Endothelial cell of umbilical vein (primary cell): ENCODE measurements at regions not wholly inside any gene's neighbourhood (a gene's known extent, or its start where the extent isn't known, plus 50 kb on each side); places are given as distances from the start of the nearest gene placed in this dataset.
A peak's percentile ranks its signal among the peaks of the same experiment; 100 is the strongest.

Source experiments
- BruUV-seq: library from RNA; stranded (reverse); fragments of 400-500 nt; replicated peaks from 2 replicates; lab custom pipeline; 2021; lab: Mats Ljungman, UMichigan
- CTCF ChIA-PET: fragments of 300-600, 350-600 bp; sonication (Branson Sonifier 250); formaldehyde crosslinking; loops from one replicate; lab custom pipeline; 2021; ENCODE audit warnings: antibody characterized with exemption, inconsistent platforms; lab: Charles Lee
- POLR2A ChIA-PET: fragments of 300-600, 350-600 bp; sonication (Branson Sonifier 250); formaldehyde crosslinking; loops from one replicate; lab custom pipeline; 2021; ENCODE audit warnings: antibody characterized with exemption, inconsistent platforms; lab: Charles Lee
- DNase-seq: peaks from one replicate; pipeline ENCODE4 v3.0.0-alpha.2; 2011; ENCODE audit warnings: low read depth, low spot score
- FAIRE-seq: peaks from 2 replicates; lab custom pipeline; 2011; peaks lifted over from hg19 to GRCh38; lab: Jason Lieb, UNC
- H2AFZ ChIP-seq: 2 replicates; pipeline ENCODE4 v1.6.0; 2012; ENCODE audit warnings: low read depth, low read length, control low read depth, inconsistent platforms
- H3K27ac ChIP-seq: 2 replicates; pipeline ENCODE4 v1.5.1; 2011; ENCODE audit warnings: low read depth, mild to moderate bottlenecking, control low read depth, low read length, moderate library complexity; ENCODE audit not compliant: insufficient read depth
- H3K27me3 ChIP-seq, 2 experiments: 2 replicates each; pipeline versions ENCODE4 v1.6.0 to v1.6.1; 2011; ENCODE audit warnings: low read length in 2 of 2, mixed read lengths in 1 of 2; ENCODE audit not compliant: control insufficient read depth in 2 of 2, insufficient read depth in 2 of 2
- H3K36me3 ChIP-seq, 2 experiments: 2 replicates in 1 of 2; 3 replicates in 1 of 2; pipeline ENCODE4 v1.5.1; 2011; ENCODE audit warnings: low read length in 2 of 2, mild to moderate bottlenecking in 1 of 2, moderate library complexity in 1 of 2; ENCODE audit not compliant: control insufficient read depth in 2 of 2, insufficient read depth in 2 of 2; ENCODE audit errors: extremely low read depth in 1 of 2
- H3K4me1 ChIP-seq: 3 replicates; pipeline ENCODE4 v1.5.1; 2011; ENCODE audit warnings: mild to moderate bottlenecking, low read length; ENCODE audit not compliant: control insufficient read depth, insufficient read depth; ENCODE audit errors: extremely low read depth
- H3K4me2 ChIP-seq: 2 replicates; pipeline ENCODE4 v1.6.1; 2011; ENCODE audit warnings: low read length, control low read depth, mixed read lengths; ENCODE audit not compliant: insufficient read depth
- H3K4me3 ChIP-seq, 3 experiments: fragments of 200-600 bp in 1 of 3; sonication (generic), shearing (Covaris generic) in 1 of 3; replicated peaks in 1 of 3; 2 replicates each; pipeline ENCODE4 v1.5.1; 2011 to 2016; ENCODE audit warnings: control low read depth in 3 of 3, low read length in 3 of 3, mild to moderate bottlenecking in 2 of 3, inconsistent platforms in 1 of 3, low read depth in 1 of 3, moderate library complexity in 1 of 3; ENCODE audit not compliant: insufficient read depth in 1 of 3
- H3K79me2 ChIP-seq: 2 replicates; pipeline ENCODE4 v1.6.0; 2012; ENCODE audit warnings: low read length, inconsistent platforms; ENCODE audit not compliant: control insufficient read depth, insufficient read depth
- H3K9ac ChIP-seq: replicated peaks from 2 replicates; pipeline ENCODE3; 2011; ENCODE audit warnings: low read length, control low read depth; ENCODE audit not compliant: insufficient read depth; ENCODE audit errors: extremely low read depth
- H3K9me1 ChIP-seq: replicated peaks from 3 replicates; pipeline ENCODE4 v1.6.0; 2011; ENCODE audit warnings: mild to moderate bottlenecking, low read length; ENCODE audit not compliant: control insufficient read depth, insufficient read depth; ENCODE audit errors: extremely low read depth
- H3K9me3 ChIP-seq: replicated peaks from 2 replicates; pipeline ENCODE4 v1.5.1; 2012; ENCODE audit warnings: low read length, inconsistent platforms; ENCODE audit not compliant: control insufficient read depth, insufficient read depth
- H4K20me1 ChIP-seq: replicated peaks from 2 replicates; pipeline ENCODE3; 2011; ENCODE audit warnings: mild to moderate bottlenecking, low read length; ENCODE audit not compliant: control insufficient read depth, insufficient read depth; ENCODE audit errors: extremely low read depth
- EZH2 ChIP-seq: IDR thresholded peaks from 2 replicates; pipeline ENCODE4 v1.6.1; 2012; ENCODE audit warnings: borderline replicate concordance, low read depth, mild to moderate bottlenecking, moderate library complexity, low read length, inconsistent platforms; ENCODE audit not compliant: severe bottlenecking
- FOS ChIP-seq: IDR thresholded peaks from 2 replicates; pipeline ENCODE4 v1.6.1; 2011; ENCODE audit warnings: mild to moderate bottlenecking, low read length, moderate library complexity, borderline replicate concordance; ENCODE audit not compliant: insufficient read depth
- GATA2 ChIP-seq: IDR thresholded peaks from 2 replicates; pipeline ENCODE4 v1.7.0; 2011; ENCODE audit warnings: low read depth, mild to moderate bottlenecking, moderate library complexity, mixed read lengths, low read length; ENCODE audit not compliant: insufficient read length, insufficient read depth
- JUN ChIP-seq: IDR thresholded peaks from 2 replicates; pipeline ENCODE4 v1.6.1; 2011; ENCODE audit warnings: borderline replicate concordance, low read depth; ENCODE audit not compliant: insufficient read length, insufficient read depth
- MYC ChIP-seq: IDR thresholded peaks from one replicate; pipeline ENCODE4 v1.6.1; 2011; ENCODE audit warnings: mild to moderate bottlenecking, low read depth, low read length
- POLR2A ChIP-seq: IDR thresholded peaks from 2 replicates; pipeline ENCODE4 v1.6.1; 2012; ENCODE audit warnings: low read depth, mild to moderate bottlenecking, control low read depth, low read length
- POLR2AphosphoS5 ChIP-seq: IDR thresholded peaks from 2 replicates; pipeline ENCODE4 v1.6.1; 2012; ENCODE audit warnings: low read depth, mild to moderate bottlenecking, control low read depth, low read length, moderate library complexity; ENCODE audit not compliant: insufficient read depth
- dilution Hi-C: fragments of 300-500 bp; cut with MboI; formaldehyde crosslinking; loops from one replicate; pipeline ENCODE4 v1.15.0; 2019; ENCODE audit warnings: low sequenced_read_pairs; ENCODE audit not compliant: extremely low pct_ligation_motif_present
- intact Hi-C: fragments of 100-400 bp; cut with micrococcal nuclease; formaldehyde crosslinking; loops from one replicate; pipeline ENCODE4 v1.10.0; 2022
- TF ChIP-seq, protein P1 (sequence below), 2 donors: IDR thresholded peaks; 1 replicate in 1 of 2; 2 replicates in 1 of 2; pipeline ENCODE4 v1.5.1; 2011; ENCODE audit warnings: low read length in 2 of 2, mild to moderate bottlenecking in 2 of 2, moderate library complexity in 2 of 2, control low read depth in 1 of 2, inconsistent platforms in 1 of 2, low read depth in 1 of 2; ENCODE audit not compliant: insufficient read depth in 1 of 2; ENCODE audit errors: extremely low read depth in 1 of 2

GRCh38 chr1:234987415-234988154 is 141.1 kb downstream of the TOMM20 start:
- POLR2A ChIA-PET: interaction anchor here (1.0 to 1.7 kb wide), 2 partner anchors 10 to 376 kb away, joined by 3 to 4 read pairs; no protein-coding TSS in a partner anchor
- CTCF ChIA-PET: interaction anchor here (0.7 to 2.1 kb wide), 12 partner anchors 9 to 500 kb away, joined by 3 to 8 read pairs (median 6); no protein-coding TSS in a partner anchor
- Histone ChIP-seq H3K4me2 (peak overlapping the region; percentile 61), H3K27ac (peak overlapping the region; percentile 100), H3K9me1 (no peaks in the 10 kb centered on the region), H4K20me1 (no peaks in the 10 kb centered on the region), H3K4me1 (peaks cover 47% of the 10 kb centered on the region), H3K9me3 (no peaks in the 10 kb centered on the region), H3K9ac (peak overlapping the region; percentile 99), H2AFZ (no peak overlapping the region), H3K79me2 (no peaks in the 10 kb centered on the region), H3K36me3 (no peaks in the 10 kb centered on the region), H3K27me3 (no peaks in the 10 kb centered on the region), H3K4me3 (no peak overlapping the region)
- dilution Hi-C loops: loop anchor here (25.0 kb wide), 1 partner anchor 375 kb away; the partner anchor contains the start of gene IRF2BP2
- peak; percentile 95 for FAIRE-seq
- TSS peak; percentile 45 for BruUV-seq
- intact Hi-C loops: loop anchor here (1.0 to 2.0 kb wide), 16 partner anchors 8 to 488 kb away; no protein-coding TSS in a partner anchor
- peak; percentile 98 for DNase-seq
- TF ChIP-seq POLR2AphosphoS5: peak; percentile 19
- no peak for TF ChIP-seq MYC
- TF ChIP-seq JUN: peak; percentile 15

GRCh38 chr1:234986750-234987414 is 141.8 kb downstream of the TOMM20 start:
- H3K27ac ChIP-seq: peak overlapping the region; percentile 100
- peak overlapping the region; percentile 61 for H3K4me2 ChIP-seq
- H2AFZ ChIP-seq: no peak overlapping the region
- intact Hi-C loops: loop anchor here (1.0 to 2.0 kb wide), 16 partner anchors 8 to 488 kb away; no protein-coding TSS in a partner anchor
- TF ChIP-seq EZH2 (no peak), JUN (peak; percentile 45), FOS (no peak), POLR2AphosphoS5 (peak; percentile 50), GATA2 (peak; percentile 63), POLR2A (no peak), MYC (no peak)
- TF ChIP-seq, protein P1, sequence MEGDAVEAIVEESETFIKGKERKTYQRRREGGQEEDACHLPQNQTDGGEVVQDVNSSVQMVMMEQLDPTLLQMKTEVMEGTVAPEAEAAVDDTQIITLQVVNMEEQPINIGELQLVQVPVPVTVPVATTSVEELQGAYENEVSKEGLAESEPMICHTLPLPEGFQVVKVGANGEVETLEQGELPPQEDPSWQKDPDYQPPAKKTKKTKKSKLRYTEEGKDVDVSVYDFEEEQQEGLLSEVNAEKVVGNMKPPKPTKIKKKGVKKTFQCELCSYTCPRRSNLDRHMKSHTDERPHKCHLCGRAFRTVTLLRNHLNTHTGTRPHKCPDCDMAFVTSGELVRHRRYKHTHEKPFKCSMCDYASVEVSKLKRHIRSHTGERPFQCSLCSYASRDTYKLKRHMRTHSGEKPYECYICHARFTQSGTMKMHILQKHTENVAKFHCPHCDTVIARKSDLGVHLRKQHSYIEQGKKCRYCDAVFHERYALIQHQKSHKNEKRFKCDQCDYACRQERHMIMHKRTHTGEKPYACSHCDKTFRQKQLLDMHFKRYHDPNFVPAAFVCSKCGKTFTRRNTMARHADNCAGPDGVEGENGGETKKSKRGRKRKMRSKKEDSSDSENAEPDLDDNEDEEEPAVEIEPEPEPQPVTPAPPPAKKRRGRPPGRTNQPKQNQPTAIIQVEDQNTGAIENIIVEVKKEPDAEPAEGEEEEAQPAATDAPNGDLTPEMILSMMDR (IDR thresholded peaks at IDR 0.05; ENCODE audit: extremely low read depth in 1 of 2, insufficient read depth in 1 of 2, low read depth in 1 of 2, low read length in 2 of 2): no peak
- H3K27me3 ChIP-seq: no peaks in the 10 kb centered on the region
- BruUV-seq: no TSS peak
- CTCF ChIA-PET: interaction anchor here (0.7 to 2.1 kb wide), 12 partner anchors 8 to 500 kb away, joined by 3 to 8 read pairs (median 6); no protein-coding TSS in a partner anchor
- peak overlapping the region; percentile 99 for H3K9ac ChIP-seq
- DNase-seq (peak; percentile 96), FAIRE-seq (no peak)
- H4K20me1 ChIP-seq: no peaks in the 10 kb centered on the region
- POLR2A ChIA-PET: interaction anchor here (1.0 to 1.7 kb wide), 2 partner anchors 11 to 376 kb away, joined by 3 to 4 read pairs; no protein-coding TSS in a partner anchor
- no peaks in the 10 kb centered on the region for H3K36me3 ChIP-seq
- no peak overlapping the region for H3K4me3 ChIP-seq
- no peaks in the 10 kb centered on the region for H3K79me2 ChIP-seq
- no peaks in the 10 kb centered on the region for H3K9me1 ChIP-seq
- H3K4me1 ChIP-seq: peaks cover 50% of the 10 kb centered on the region
- dilution Hi-C loops: loop anchor here (25.0 kb wide), 1 partner anchor 375 kb away; the partner anchor contains the start of gene IRF2BP2
- H3K9me3 ChIP-seq: no peaks in the 10 kb centered on the region
